WERI-Rb-1 (cell line): ENCODE measurements at regions not wholly inside any gene's neighbourhood (a gene's known extent, or its start where the extent isn't known, plus 50 kb on each side); places are given as distances from the start of the nearest gene placed in this dataset.

ENCODE experiments used
- DNase-seq: peaks from one replicate; pipeline ENCODE4 v3.0.0-alpha.2; 2020
- H3K27ac ChIP-seq: fragments of 250-450 bp; sonication (Bioruptor Pico); 2 replicates; pipeline ENCODE4 v1.5.1; 2020; ENCODE audit warnings: mild to moderate bottlenecking, moderate library complexity
- H3K27me3 ChIP-seq: fragments of 250-450 bp; sonication (Bioruptor Pico); 2 replicates; pipeline ENCODE4 v1.5.1; 2021; ENCODE audit warnings: mild to moderate bottlenecking, low read depth, moderate library complexity; ENCODE audit not compliant: insufficient read depth, severe bottlenecking
- H3K36me3 ChIP-seq: fragments of 250-450 bp; sonication (Bioruptor Pico); 2 replicates; pipeline ENCODE4 v1.5.1; 2020; ENCODE audit warnings: mild to moderate bottlenecking, moderate library complexity
- H3K4me3 ChIP-seq: 2 replicates; pipeline ENCODE4 v1.5.1; 2011; ENCODE audit warnings: low read depth, mild to moderate bottlenecking, control low read depth, low read length
- H3K9me3 ChIP-seq: fragments of 250-450 bp; sonication (Bioruptor Pico); 2 replicates; pipeline ENCODE4 v1.5.1; 2021; ENCODE audit warnings: mild to moderate bottlenecking, moderate library complexity; ENCODE audit not compliant: severe bottlenecking
- TF ChIP-seq, protein P1 (sequence below): IDR thresholded peaks from 2 replicates; pipeline ENCODE4 v1.5.1; 2011; ENCODE audit warnings: low read depth, mild to moderate bottlenecking, control low read depth, inconsistent platforms, low read length

DNA sequence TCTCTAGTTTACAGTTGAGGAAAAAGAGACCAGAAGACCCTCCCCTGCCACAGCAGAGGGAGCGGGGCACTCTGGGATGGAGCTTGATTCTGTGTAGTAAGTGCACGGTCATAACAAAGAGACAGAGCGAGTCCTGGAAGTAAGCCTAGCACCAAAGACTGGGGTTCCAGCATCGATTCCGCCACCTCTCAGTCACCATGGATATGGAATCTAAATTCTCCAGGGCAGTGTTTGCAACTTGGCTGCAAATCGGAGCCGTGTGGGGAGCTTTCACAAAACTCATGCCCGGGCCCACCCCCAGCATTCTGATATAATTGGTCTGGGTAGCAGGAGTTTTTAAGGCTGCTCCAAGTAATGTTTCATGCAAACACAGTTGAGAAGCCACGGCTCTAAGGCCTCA, 129.5 kb upstream of the OPCML start:
- Histone ChIP-seq H3K27ac (no peak overlapping the region), H3K27me3 (no peaks in the 10 kb centered on the region), H3K4me3 (no peak overlapping the region), H3K36me3 (no peaks in the 10 kb centered on the region), H3K9me3 (no peaks in the 10 kb centered on the region)
- TF ChIP-seq, protein P1, sequence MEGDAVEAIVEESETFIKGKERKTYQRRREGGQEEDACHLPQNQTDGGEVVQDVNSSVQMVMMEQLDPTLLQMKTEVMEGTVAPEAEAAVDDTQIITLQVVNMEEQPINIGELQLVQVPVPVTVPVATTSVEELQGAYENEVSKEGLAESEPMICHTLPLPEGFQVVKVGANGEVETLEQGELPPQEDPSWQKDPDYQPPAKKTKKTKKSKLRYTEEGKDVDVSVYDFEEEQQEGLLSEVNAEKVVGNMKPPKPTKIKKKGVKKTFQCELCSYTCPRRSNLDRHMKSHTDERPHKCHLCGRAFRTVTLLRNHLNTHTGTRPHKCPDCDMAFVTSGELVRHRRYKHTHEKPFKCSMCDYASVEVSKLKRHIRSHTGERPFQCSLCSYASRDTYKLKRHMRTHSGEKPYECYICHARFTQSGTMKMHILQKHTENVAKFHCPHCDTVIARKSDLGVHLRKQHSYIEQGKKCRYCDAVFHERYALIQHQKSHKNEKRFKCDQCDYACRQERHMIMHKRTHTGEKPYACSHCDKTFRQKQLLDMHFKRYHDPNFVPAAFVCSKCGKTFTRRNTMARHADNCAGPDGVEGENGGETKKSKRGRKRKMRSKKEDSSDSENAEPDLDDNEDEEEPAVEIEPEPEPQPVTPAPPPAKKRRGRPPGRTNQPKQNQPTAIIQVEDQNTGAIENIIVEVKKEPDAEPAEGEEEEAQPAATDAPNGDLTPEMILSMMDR: no peak
- no peak for DNase-seq

DNA sequence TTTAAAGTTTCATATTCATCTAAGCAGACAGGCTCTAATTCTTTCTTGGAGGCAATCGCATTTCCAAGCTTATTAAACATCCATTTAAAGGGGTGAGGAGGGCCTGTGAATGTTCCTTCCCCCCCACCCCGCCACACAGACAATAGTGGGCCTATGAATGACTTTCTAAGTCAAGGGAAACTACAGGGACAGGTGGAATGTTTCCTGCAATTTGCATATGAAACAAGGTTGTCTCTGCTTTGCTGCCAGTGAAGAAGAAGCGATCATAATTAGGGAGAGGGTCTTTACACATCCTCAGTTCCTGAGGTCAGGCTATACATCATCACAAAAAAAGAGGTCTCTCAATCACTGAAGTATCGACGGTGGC, 127.9 kb upstream of the OPCML start:
- Histone ChIP-seq H3K27ac (no peak overlapping the region), H3K9me3 (no peaks in the 10 kb centered on the region), H3K27me3 (no peaks in the 10 kb centered on the region), H3K36me3 (no peaks in the 10 kb centered on the region), H3K4me3 (no peak overlapping the region)
- DNase-seq: no peak
- TF ChIP-seq, protein P1: no peak

DNA sequence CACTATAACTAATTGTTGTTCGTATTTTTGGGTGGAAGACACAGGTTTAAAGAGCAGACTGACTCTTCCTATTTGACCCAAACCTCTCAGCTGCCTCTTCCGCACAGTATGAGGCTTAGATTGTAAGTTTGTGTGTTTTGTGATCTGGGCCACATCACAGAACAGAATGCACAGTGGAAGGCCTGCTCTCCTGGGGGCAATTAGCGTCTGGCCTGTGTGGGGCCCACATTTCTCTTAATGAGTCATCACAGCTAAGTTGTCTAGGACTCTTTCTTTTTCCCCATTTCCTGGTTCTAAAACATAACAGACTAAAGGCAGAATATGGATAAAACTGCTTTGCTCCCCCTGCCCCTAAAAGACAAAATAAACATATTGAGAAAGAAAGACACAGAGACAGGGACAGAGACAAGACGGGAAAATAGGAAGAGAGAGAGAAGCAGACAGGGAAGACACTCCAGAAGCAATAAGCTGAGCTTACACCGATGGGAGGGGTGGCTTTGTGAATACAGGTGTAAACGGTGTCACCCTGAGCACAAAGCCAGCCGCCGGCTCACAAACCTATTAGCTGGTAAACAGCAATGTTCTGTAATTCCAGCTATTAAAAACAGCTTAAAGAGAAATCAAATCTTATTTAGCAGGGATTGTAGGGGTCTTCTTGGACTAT, 127.4 kb upstream of the OPCML start:
- Histone ChIP-seq H3K4me3 (no peak overlapping the region), H3K36me3 (no peaks in the 10 kb centered on the region), H3K27ac (no peak overlapping the region), H3K27me3 (no peaks in the 10 kb centered on the region), H3K9me3 (no peaks in the 10 kb centered on the region)
- DNase-seq: peak; percentile 63
- TF ChIP-seq, protein P1: no peak

DNA sequence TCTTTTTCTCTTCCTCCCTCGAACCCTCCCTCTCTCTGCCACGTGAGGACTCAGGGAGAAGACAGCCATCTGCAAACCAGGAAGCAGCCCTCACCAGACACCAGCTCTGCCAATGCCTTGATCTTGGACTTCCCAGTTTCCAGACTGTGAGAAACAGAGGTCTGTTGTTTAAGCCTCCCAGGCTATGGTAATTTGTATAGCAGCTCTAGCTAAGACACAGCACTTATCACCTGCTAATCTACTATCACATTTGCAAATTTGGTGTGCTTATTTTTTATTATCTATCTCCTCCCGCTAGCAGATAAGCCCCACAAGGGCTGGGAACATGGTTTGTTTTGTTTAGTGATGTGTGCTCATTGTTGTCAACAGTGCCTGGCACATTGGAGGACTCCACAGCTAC, 124.8 kb upstream of the OPCML start:
- no peaks in the 10 kb centered on the region for H3K36me3 ChIP-seq
- no peak overlapping the region for H3K27ac ChIP-seq
- TF ChIP-seq, protein P1: no peak
- no peak for DNase-seq
- no peaks in the 10 kb centered on the region for H3K9me3 ChIP-seq
- H3K27me3 ChIP-seq: no peaks in the 10 kb centered on the region
- no peak overlapping the region for H3K4me3 ChIP-seq

DNA sequence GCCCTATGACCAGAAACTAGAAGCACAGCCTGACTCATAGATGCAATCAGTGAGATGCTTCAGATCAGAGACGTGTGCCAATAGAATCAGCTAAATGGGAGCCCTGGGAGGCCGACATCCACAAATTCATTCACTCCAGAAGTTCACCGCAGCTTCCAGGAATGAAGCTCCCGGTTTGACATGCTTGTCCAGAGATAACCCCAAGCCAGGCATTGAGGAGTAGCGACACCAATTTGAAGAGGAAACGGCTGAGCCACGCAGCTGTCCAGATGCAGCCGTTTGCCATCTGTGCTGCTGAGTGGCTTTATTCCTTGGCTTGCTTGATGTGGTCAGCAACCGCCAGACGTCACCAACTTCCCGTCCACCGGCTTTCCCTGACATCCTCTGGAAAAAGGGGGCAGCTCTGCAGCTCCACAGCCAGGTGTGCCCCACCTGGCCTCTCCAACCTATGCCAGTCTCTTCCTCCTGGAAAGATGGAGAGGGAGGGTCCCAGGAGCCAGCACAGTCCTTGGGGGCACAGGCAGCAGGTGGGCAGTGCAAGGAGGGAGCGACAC, 123.9 kb upstream of the OPCML start:
- Histone ChIP-seq H3K27me3 (no peaks in the 10 kb centered on the region), H3K4me3 (no peak overlapping the region), H3K36me3 (no peaks in the 10 kb centered on the region), H3K27ac (no peak overlapping the region), H3K9me3 (no peaks in the 10 kb centered on the region)
- TF ChIP-seq, protein P1: no peak
- DNase-seq: no peak
